Embryonic facial prominence (tissue), 1 donor: ENCODE measurements at regions not wholly inside any gene's neighbourhood (a gene's known extent, or its start where the extent isn't known, plus 50 kb on each side); places are given as distances from the start of the nearest gene placed in this dataset.
"Not testable (repeated sequence)": the region's sequence is repeated elsewhere in the genome, so short reads cannot be mapped to it uniquely, and the experiment has no call there.

Experiments
- DNase-seq: peaks from one replicate; pipeline ENCODE4 v3.0.0-alpha.2; 2016; ENCODE audit errors: extremely low spot score

DNA sequence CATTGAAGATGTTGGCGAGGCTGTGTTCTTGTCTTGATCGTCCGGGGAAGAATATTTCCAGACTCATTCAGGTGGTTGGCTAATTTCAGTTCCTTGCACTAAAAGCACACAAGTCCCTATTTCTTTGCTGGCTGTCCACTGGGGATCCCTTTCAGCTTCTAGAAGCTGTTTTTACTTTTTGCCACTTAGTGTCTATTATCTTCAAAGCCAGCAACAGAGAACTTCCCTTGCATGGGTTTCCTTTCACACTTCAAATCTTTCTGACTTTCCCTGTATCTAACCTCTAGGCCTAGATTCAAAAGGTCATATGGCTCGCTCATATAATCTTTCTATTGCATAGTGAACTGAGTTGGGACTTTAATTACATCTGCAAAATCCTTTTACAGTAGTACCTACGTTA, 215.3 kb upstream of the PCDH9 start:
- DNase-seq: no peak

DNA sequence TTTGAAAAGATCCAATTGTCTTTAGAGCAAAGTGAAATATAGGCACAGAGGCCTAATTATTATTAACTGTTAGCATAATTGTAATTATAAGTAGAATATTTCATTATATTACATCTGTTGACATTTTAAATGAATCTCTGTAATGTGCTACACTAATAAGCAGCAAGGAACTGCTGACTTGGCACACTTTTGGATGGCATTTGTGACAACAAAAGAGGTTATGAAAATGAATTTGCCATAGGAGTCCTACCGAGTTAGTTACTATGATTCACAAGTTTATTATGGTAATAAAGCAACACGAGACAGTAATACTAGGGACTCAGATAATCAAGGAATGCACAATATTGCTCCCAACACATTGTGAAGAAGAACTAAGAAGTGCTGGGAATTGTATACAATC, 213.8 kb upstream of the PCDH9 start:
- DNase-seq: no peak

DNA sequence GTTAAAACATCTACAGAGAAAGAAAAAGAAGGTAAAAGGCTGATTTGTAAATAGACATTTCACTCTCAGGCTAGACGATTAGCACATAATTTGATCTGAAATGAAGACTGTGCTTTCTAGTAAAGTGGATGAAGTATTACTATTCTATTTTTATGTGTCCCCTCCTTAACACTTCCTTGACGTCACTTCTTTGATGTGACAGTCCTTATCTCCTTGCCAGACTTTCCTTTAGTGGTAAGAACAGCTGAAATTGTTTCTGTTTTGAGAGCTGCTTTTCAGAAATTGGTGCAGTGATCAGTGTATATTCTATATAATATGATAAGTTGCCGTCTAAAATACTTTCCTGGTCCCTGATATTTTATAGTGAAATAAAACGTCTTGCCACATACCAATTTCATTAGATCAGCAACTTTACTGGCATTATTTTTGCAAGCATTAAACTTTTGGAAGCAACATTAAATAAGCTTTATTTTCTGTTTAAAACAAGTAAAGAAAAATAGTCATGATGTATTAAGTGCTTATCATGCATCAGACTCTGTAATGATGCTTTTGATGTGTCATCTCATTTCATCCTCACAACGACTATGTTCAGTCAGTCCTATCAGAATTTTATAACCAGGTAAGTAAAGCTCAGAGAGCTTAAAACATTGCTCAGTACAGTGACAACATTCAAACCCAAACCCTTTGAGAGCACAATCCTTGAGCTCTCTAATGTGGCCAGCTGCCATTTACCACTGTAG, 210.3 kb upstream of the PCDH9 start:
- DNase-seq: no peak

DNA sequence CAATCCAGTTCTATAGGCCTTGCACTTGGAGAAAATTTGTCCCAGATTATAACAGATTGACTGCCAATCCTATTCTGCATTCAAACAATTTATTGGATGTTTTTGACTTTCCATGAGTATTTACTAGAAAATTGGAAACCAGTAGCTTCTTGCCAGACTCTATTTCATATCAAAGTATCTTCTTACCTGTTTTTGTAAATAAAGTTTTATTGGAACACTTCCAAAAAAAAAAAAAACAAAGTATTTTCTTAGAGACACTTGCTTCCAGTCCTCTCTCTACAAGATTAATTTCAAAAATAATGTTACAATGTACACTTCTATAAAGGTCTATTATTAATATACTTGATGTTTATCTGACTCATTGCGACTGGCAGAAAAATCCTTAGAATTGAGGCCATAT, 209.2 kb upstream of the PCDH9 start:
- no peak for DNase-seq

DNA sequence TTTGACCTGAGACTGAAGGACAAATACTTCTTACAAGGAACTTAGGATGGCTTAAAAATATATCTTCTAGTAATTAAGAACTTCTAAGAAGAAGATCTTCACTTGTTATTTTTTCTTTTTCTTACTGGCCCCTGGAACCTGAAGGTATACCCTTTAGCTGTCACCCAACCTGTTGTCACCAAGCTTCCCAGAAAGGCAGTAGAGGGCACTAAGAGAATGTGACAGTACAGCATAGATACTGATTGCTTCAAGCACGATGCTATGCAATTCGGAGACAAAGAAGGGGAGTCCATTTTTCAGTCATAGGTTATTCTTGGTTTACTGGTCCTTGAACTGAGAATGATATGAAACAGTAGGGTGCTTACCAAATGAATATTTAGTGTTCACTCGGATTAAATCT, 208.3 kb upstream of the PCDH9 start:
- DNase-seq: no peak

DNA sequence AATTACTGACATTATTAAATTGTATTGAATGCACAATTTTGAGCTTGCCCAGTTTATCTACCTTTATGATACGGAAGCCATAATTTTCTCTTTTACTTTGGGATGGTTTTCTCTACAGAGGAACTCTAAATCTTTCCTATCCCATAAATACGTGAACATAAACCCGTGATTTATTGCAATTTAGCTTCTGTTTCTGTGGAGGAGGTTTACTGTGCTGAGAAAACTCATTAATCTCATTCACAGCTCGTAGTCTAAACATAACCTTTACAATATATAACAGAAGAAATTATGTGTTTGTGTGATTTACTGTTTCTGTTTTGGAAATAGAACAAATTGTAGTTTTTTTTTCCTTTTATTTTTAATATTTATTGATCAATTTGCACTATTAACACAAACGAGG, 207.1 kb upstream of the PCDH9 start:
- DNase-seq: no peak

DNA sequence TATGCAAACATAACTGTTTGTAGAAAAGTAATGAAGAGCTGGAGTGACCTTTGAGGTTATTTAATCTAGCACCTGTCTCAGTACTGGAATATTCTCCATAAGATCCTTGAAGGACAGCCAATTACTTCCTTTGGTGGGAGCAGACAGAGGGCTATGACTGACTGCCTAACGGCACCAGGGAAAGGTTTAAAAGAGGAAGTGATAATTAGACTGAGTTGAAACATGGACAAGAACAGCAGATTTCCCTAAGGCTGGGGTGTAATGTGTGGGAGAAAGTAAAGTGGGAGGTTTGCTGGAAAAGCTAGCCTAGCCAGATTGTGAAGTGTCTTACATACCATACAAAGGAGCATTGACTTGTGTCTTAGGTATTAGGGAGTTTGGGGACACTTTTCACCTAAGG, 191.3 kb upstream of the PCDH9 start:
- no peak for DNase-seq

DNA sequence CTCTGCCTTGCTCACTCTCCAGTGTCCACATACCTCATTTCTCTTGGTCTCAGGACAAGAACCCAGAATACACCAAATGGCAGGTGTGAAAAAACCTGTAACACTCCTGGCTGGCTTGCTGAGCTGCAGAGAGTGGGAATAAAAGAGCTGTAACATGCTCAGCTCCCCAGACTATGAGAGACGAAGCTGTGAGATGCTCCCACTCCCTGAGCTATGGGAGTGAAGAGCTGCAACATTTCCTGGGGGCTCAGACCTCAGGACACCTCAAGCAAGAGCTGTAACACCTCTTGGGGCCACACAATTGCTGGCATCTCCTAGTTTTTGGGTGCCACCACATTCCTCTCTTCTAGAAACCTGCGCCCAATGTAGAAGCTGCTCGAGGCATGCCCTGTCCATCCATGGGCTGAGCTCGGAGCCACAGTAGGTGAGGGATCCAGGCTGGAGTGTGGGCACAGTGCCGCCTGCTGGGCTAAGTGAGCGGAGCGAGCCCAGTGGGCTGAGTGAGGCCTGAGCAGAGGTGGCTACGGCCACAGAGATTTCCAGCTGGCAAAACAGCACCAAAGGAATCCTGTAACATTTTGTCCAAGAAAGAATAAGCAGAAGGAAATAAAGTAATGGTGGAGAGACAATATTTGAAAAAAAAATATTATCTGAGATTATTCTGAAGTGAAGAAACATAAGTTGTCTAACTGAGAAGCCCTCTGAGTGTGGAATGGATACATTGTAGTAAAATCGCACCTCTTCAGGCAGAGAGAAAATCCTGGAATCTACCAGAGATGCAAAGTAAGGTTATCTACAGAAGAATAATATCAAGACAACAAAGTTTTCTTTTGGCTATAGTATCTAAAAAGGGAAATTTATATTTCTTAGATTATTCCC, 186.2 kb upstream of the PCDH9 start:
- no peak for DNase-seq

DNA sequence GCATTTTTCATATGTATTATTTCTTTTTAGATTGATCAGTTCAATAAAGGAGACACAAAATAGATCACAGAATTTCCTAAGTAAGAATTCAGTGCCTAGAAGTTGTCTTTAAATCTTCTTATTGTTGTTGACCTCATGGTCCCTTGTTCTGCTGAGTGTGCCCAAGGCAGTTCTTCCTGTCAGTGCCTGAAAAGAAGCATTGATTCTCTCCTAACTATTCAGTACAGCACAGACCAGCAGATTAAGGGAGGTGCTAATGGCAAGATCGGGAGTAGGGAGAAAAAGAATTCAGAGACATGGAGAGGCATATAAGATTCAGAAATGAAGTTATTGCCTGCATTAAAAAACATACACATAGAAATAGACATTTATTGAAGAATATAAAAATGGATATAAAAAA, 180.5 kb upstream of the PCDH9 start:
- DNase-seq: no peak

DNA sequence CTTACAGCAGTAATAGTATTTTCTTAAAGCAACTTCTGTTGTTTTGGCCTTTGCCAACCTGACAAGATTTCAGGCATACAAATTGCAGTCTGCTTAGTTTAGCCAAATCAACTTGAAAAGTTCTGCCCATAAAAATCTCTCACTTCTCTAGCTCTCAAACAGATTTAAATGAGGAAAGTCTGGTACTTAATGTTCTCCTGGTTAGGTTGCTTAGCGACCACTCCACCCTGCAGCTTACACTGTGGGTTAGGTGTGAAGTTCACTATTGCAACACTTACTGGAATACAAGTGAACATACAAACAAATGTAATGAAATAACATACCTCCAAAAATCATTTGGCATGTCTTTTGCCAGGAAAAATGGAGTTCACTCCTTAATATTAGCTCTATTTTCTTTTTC, 178.7 kb upstream of the PCDH9 start:
- no peak for DNase-seq

DNA sequence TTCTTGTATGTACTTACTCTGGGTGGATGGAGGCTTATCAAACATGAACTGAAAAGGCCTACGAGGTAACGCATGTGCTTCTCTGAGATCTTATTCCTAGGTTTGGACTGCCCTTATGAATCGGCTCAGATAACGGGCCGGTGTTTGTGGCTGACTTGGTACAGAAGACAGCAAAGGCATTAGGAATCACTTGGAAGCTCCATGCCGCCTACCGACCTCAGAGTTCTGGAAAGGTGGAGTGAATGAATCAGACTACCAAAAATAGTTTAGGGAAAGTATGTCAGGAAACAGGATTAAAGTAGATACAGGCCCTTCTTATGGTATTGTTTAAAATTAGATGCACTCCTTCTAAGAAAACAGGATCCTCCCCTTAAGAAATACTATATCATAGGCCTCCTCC, 172.4 kb upstream of the PCDH9 start:
- DNase-seq: no peak

DNA sequence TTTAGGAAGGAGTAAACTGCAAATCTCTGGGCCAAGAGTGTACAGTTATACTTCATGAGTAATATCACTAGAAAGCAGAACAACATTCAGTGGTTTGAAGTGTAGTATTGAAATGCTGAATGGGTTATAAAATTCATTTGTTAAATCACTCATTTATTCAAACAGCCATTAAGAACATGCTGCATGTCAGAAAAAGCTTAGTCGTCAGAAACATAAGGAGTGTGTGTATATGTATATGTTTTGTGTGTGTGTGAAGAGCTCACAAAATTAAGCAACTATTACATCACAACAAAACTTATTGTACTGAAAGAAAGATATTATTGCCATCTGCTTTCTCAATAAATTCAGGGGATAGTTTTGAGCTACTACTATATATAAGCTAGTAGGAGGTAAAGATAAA, 165.4 kb upstream of the PCDH9 start:
- no peak for DNase-seq

DNA sequence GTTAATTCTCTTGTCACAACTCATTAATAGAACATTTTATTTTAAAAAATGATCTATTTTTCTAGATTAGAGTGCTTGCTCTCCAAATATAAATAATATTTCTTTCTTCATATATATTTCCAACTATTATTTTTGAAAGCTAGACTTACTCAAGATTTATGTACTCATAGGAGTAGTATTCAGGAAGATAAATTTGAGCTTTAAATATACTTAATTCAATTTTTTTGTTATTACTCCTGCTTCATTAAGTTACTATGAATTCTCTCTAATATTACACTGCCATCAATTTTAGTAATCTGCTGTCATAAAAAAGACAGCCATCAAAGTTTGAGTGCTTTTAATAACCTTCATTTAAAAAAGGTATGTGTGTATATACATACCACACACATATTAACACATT, 161.9 kb upstream of the PCDH9 start:
- no peak for DNase-seq

DNA sequence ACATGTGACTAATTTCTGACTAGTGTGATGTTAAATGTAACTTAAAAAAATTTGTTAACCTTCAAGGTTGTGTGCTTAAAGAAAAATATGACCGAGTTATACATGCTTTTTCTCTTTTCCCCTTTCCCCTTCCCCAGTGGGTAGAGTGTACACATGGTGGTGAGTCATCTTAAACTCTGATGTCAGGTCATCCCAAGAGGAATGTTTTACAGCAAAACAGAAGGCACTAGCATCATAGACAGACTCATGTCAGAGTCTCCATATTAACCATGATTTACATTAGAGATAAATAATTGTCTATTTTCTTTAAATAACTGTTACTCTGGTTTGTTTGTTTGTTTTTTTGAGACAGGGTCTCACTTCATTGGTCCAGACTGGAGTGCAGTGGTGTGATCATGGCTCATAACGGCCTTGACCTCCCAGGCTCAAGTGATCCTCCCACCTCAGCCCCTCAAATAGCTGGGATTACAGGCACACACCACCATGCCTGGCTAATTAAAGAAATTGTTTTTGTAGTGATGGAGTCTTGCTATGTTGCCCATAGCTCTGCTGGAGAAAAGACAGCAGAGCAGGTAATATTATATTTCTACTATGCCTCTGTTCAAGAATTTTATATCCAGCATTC, 160.4 kb upstream of the PCDH9 start:
- DNase-seq: no peak

DNA sequence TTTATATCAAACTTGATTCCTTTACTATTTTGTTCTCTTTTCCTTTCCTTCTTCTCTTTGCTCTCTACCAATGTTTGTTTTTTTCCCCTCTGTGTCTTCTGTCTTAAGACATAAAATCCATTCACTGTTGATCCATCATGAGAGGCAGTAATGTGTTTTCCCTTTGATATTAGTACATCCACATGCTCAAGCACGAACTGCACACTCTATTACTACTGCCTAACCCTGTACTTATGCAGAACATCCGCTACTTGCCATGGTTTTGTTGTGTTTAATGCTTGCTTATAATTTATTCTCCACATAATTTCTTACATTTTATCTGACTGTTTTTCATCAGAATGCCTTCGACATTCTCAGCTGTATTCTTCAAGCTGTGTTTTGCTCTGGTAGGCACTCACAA, 159.0 kb upstream of the PCDH9 start:
- no peak for DNase-seq

DNA sequence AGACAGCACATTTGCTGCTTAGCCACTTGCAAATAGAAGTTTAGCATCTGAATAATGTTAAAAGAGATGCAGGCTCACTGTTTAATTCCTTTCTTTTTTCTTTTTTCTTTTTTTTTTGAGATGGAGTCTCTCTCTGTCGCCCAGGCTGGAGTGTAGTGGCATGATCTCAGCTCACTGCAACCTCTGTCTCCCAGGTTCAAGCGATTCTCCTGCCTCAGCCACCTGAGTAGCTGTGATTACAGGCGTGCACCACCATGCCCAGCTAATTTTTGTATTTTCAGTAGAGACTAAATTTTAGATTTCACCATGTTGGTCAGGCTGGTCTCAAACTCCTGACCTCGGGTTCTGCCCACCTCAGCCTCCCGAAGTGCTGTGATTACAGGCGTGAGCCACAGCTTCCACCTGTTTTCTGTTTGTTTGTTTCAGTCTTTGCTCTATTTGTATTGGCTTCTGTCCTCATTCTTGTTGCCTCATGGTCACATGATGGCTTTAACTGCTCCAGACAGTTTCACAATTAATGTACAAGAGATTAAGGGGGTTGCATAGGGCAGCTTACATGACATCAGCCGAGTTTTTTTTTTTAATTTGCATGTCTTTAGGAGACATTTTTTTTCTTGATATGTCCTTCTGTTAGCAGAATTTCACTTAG, 153.1 kb upstream of the PCDH9 start:
- not testable (repeated sequence) for DNase-seq

DNA sequence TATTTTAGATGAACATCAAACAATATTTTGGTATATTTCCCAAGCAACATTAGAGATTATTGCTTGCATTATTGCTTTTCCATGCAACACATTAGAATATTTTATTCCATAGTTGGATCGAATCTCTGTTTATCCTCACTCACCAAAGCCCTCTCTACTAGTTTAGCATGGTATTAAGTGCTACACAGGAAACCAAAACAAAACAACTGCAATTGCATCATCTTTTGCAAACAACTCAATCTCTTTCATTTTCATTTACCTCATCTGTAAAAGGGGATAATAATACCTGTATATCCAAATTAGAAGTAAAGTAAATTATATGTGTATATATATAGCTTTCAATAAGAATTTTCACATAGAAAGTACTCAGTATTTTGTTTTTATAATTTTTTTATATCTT, 147.8 kb upstream of the PCDH9 start:
- DNase-seq: no peak

DNA sequence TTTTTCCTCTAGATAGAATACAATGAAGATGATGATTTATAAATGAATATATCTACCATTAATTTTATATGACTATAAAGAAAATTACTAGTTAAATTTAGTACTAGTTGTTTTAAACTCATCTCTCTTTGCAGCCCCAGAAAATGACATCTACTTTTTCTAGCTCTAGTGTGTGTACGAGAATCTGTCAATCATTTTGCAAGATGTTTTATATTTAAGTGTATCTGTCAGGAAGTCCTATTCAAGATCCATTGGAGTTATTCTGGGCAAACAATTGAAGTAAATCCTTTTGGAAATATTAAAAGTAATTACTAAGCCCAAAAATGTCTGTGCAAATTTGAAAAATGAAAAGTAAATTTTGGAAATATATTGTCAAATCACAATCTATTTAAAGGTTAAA, 144.3 kb upstream of the PCDH9 start:
- no peak for DNase-seq

DNA sequence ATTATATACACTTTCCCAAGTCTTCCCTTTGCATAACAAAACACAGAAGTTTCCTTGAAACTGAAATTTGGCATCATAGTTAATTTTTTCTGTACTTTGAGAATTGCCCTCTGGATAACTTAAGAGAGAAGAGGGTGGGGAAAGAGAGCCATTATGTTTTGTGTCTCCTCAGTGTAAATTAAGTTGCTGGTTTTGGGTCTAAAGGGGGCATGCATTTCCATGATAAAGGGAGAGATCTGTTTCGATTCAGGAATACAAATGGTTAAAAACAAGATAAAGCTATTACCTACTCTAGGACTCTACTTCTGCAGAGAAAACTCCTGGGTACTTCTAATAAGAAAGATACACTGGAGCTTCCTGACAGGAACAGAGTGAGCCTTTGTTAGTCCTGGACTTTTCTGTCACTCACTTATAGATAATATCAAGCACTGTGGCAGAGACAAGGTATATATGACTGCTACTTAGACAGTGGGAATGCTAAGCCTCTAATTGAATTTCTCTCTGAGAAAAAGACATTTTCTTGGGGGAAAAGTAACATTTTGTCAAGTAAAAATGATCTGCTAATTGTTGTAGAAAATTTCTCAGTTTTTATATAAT, 142.8 kb upstream of the PCDH9 start:
- no peak for DNase-seq

DNA sequence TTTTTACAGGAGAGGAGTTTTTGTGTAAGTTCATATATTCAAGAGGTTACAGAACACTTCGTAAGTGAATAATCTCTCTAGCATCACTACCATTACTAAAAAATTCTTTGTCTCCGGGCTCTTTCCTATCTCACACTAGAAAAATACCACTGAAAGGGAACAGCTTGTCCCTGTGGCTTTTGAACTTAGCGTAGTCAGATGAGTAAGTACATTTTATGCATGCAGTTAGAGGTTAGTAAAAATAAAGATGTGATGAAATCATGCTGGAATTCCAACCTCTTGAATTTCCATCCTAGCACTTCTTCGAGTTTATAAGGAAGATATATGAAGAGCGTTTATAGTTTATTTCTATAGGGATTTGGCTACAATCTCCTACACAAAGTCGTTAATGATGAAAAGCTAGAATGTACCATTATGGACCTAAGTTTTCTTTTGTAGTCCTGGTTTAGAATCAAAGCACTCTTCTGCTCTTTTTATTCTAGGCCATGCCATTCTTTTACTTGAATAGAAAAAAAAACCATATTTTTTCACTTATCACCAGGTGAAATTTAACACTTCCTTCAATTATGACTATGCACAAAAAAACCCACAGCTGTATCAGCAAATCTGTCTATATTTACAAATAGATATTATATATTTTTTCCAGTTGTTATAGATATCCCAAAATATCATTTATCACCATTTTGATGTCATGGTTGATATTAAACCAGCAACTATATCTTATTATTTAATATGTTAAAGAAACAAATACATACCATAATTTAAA, 139.9 kb upstream of the PCDH9 start:
- no peak for DNase-seq

DNA sequence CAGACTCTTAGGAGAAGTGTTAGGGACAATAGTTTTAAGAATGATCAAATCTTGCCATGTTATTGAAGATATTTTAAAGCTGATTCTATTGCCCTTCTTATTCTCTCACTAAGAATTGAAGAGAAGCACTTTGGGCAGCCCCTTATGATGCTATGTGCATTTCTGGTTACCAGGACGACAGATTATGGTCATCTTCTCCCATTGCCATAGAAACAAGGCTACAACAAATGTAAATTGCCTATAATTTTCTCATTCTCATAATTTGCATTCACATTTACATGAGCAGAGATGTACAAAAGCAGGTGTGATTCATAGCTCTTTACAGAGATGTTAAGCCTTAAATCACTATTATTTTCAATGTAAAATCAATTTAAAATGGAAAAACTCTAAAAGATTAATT, 137.3 kb upstream of the PCDH9 start:
- DNase-seq: no peak
